NCI-H187 (cell line): ENCODE measurements at regions not wholly inside any gene's neighbourhood (a gene's known extent, or its start where the extent isn't known, plus 50 kb on each side); places are given as distances from the start of the nearest gene placed in this dataset.
"Not testable (repeated sequence)": the region's sequence is repeated elsewhere in the genome, so short reads cannot be mapped to it uniquely, and the experiment has no call there.

Experiments
- DNase-seq, 2 experiments: peaks; one replicate each; lab custom pipeline; 2025; lab: John Stamatoyannopoulos, UW

GRCh38 chr14:43411841-43412240 is 1095.2 kb downstream of the FSCB start:
- DNase-seq = no peak

GRCh38 chr14:43410631-43411030 is 1096.5 kb downstream of the FSCB start:
- no peak for DNase-seq

- no peak for DNase-seq
Measured at GRCh38 chr14:43408472-43408871, 1098.6 kb downstream of the FSCB start.

GRCh38 chr14:43407706-43408105 is 1099.4 kb downstream of the FSCB start:
- DNase-seq = no peak

GRCh38 chr14:43406931-43407330 is 1100.2 kb downstream of the FSCB start:
- DNase-seq = no peak

GRCh38 chr14:43399289-43399688 is 1107.8 kb downstream of the FSCB start:
- no peak for DNase-seq

- not testable (repeated sequence) for DNase-seq
Measured at GRCh38 chr14:43370565-43370896, 1136.6 kb downstream of the FSCB start.

- DNase-seq = no peak
Measured at GRCh38 chr14:43369710-43370564, 1137.1 kb downstream of the FSCB start.

- no peak for DNase-seq
Measured at GRCh38 chr14:43362586-43362985, 1144.5 kb downstream of the FSCB start.

- DNase-seq = no peak
Measured at GRCh38 chr14:43361751-43362150, 1145.3 kb downstream of the FSCB start.

- DNase-seq = no peak
Measured at GRCh38 chr14:43360239-43360638, 1146.8 kb downstream of the FSCB start.

GRCh38 chr14:43359317-43359716 is 1147.8 kb downstream of the FSCB start:
- no peak for DNase-seq

GRCh38 chr14:43356979-43357545 is 1150.0 kb downstream of the FSCB start:
- no peak for DNase-seq

- no peak for DNase-seq
Measured at GRCh38 chr14:43356382-43356781, 1150.7 kb downstream of the FSCB start.

GRCh38 chr14:43341921-43342320 is 1165.2 kb downstream of the FSCB start:
- no peak for DNase-seq

GRCh38 chr14:43338713-43339112 is 1168.4 kb downstream of the FSCB start:
- DNase-seq = no peak

GRCh38 chr14:43336351-43336750 is 1170.7 kb downstream of the FSCB start:
- DNase-seq = no peak

GRCh38 chr14:43326501-43327407 is 1180.3 kb downstream of the FSCB start:
- not testable (repeated sequence) for DNase-seq

GRCh38 chr14:43316427-43316826 is 1190.7 kb downstream of the FSCB start:
- no peak for DNase-seq

GRCh38 chr14:43313719-43314118 is 1193.4 kb downstream of the FSCB start:
- no peak for DNase-seq

GRCh38 chr14:43308421-43309110 is 1198.5 kb downstream of the FSCB start:
- no peak for DNase-seq

GRCh38 chr14:43307836-43308235 is 1199.2 kb downstream of the FSCB start:
- DNase-seq = no peak
